Retinal pigment epithelial cell (primary cell): ENCODE measurements at regions not wholly inside any gene's neighbourhood (a gene's known extent, or its start where the extent isn't known, plus 50 kb on each side); places are given as distances from the start of the nearest gene placed in this dataset.

Experiments
- DNase-seq: peaks from one replicate; pipeline ENCODE4 v3.0.0-alpha.2; 2010; ENCODE audit warnings: low read depth
- H3K4me3 ChIP-seq: 2 replicates; pipeline ENCODE4 v1.5.1; 2011; ENCODE audit warnings: mild to moderate bottlenecking, low read length, control low read depth, moderate library complexity
- CTCF ChIP-seq: conservative IDR thresholded peaks from 2 replicates; pipeline ENCODE4 v1.5.1; 2011; ENCODE audit warnings: low read depth, low read length, control low read depth, inconsistent platforms

- TF ChIP-seq CTCF, result no peak
- H3K4me3 ChIP-seq, result no peak overlapping the region
- DNase-seq, result no peak
Measured at GRCh38 chr13:111421216-111421615, 100.8 kb downstream of the TEX29 start.

- DNase-seq, result no peak
- TF ChIP-seq CTCF, result no peak
- no peak overlapping the region for H3K4me3 ChIP-seq
Measured at GRCh38 chr13:111422348-111422747, 101.9 kb downstream of the TEX29 start.

GRCh38 chr13:111423168-111423785 is 102.8 kb downstream of the TEX29 start:
- no peak for TF ChIP-seq CTCF
- DNase-seq, result no peak
- H3K4me3 ChIP-seq, result no peak overlapping the region

GRCh38 chr13:111424134-111424533 is 103.7 kb downstream of the TEX29 start:
- no peak for DNase-seq
- no peak for TF ChIP-seq CTCF
- no peak overlapping the region for H3K4me3 ChIP-seq

GRCh38 chr13:111425326-111425725 is 104.9 kb downstream of the TEX29 start:
- TF ChIP-seq CTCF, result no peak
- DNase-seq, result no peak
- H3K4me3 ChIP-seq, result no peak overlapping the region

- no peak for DNase-seq
- TF ChIP-seq CTCF, result peak; percentile 51
- no peak overlapping the region for H3K4me3 ChIP-seq
Measured at GRCh38 chr13:111429064-111429558, 108.7 kb downstream of the TEX29 start.

GRCh38 chr13:111431206-111431605 is 110.8 kb downstream of the TEX29 start:
- no peak for TF ChIP-seq CTCF
- DNase-seq, result no peak
- H3K4me3 ChIP-seq, result no peak overlapping the region
